Karpas-422 (cell line): ENCODE measurements at regions not wholly inside any gene's neighbourhood (a gene's known extent, or its start where the extent isn't known, plus 50 kb on each side); places are given as distances from the start of the nearest gene placed in this dataset.
"Not testable (repeated sequence)": the region's sequence is repeated elsewhere in the genome, so short reads cannot be mapped to it uniquely, and the experiment has no call there.

ENCODE experiments used
- DNase-seq: peaks from one replicate; pipeline ENCODE4 v3.0.0-alpha.2; 2015
- H2AFZ ChIP-seq: fragments of 200-600 bp; sonication (generic); 2 replicates; pipeline ENCODE4 v1.6.1; 2014; ENCODE audit warnings: antibody characterized with exemption, low read length, mixed read lengths
- H3K27ac ChIP-seq: fragments of 200-600 bp; sonication (generic); 2 replicates; pipeline ENCODE4 v1.5.1; 2014; ENCODE audit warnings: mild to moderate bottlenecking, low read length, moderate library complexity
- H3K27me3 ChIP-seq: fragments of 200-600 bp; sonication (generic); 2 replicates; pipeline ENCODE4 v1.6.1; 2014; ENCODE audit warnings: low read length, mixed read lengths
- H3K36me3 ChIP-seq: fragments of 200-600 bp; sonication (generic); 2 replicates; pipeline ENCODE4 v1.6.1; 2014; ENCODE audit warnings: low read length, mixed read lengths; ENCODE audit not compliant: insufficient read depth
- H3K4me1 ChIP-seq: fragments of 200-600 bp; sonication (generic); 2 replicates; pipeline ENCODE4 v1.6.1; 2014; ENCODE audit warnings: mild to moderate bottlenecking, low read length, mixed read lengths
- H3K4me2 ChIP-seq: fragments of 200-600 bp; sonication (generic); 2 replicates; pipeline ENCODE4 v1.6.1; 2014; ENCODE audit warnings: low read length, low read depth, mild to moderate bottlenecking; ENCODE audit not compliant: poor library complexity, severe bottlenecking
- H3K4me3 ChIP-seq: fragments of 200-600 bp; sonication (generic); 2 replicates; pipeline ENCODE4 v1.5.1; 2014; ENCODE audit warnings: mild to moderate bottlenecking, antibody characterized with exemption, low read length, mixed read lengths
- H3K79me2 ChIP-seq: fragments of 200-600 bp; sonication (generic); 2 replicates; pipeline ENCODE4 v1.6.1; 2014; ENCODE audit warnings: mild to moderate bottlenecking, low read length, mixed read lengths
- H3K9ac ChIP-seq: fragments of 200-600 bp; sonication (generic); 2 replicates; pipeline ENCODE4 v1.6.0; 2014; ENCODE audit warnings: low read length
- H3K9me2 ChIP-seq: fragments of 200-600 bp; sonication (generic), shearing (Covaris generic); replicated peaks from 2 replicates; pipeline ENCODE4 v1.6.0; 2014; ENCODE audit warnings: mild to moderate bottlenecking, low read length, moderate library complexity; ENCODE audit not compliant: insufficient read depth
- H3K9me3 ChIP-seq: fragments of 300-700, 200-600 bp; sonication (generic); 2 replicates; pipeline ENCODE4 v1.6.1; 2014; ENCODE audit warnings: low read length, mixed read lengths
- H4K20me1 ChIP-seq: fragments of 200-600 bp; sonication (generic); 2 replicates; pipeline ENCODE4 v1.6.1; 2014; ENCODE audit warnings: mild to moderate bottlenecking, antibody characterized with exemption, low read length, low read depth; ENCODE audit not compliant: insufficient read depth

DNA sequence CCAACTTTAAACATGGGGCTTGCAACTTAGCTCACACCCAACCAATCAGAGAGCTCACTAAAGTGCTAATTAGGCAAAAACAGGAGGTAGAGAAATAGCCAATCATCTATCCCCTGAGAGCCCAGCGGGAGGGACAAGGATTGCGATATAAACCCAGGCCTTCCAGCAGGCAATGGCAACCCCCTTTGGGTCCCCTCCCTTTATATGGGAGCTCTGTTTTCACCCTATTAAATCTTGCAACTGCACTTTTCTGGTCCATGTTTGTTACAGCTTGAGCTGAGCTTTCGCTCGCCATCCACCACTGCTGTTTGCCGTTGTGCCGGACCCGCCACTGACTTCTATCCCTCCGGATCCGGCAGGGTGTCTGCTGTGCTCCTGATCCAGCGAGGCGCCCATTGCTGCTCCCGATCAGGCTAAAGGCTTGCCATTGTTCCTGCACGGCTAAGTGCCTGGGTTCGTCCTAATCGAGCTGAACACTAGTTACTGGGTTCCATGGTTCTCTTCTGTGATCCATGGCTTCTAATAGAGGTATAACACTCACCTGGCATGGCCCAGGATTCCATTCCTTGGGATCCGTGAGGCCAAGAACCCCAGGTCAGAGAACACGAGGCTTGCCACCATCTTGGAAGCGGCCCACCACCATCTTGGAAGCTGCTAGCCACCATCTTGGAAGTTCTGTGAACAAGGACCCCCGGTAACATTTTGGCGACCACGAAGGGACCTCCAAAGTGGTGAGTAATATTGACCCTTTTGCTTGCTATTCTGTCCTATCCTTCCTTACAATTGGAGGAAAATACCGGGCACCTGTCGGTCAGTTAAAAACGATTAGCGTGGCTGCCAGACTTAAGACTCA, 161.3 kb upstream of the GCFC2 start:
- not testable (repeated sequence) for H3K27me3 ChIP-seq, H3K4me2 ChIP-seq, H3K79me2 ChIP-seq, H4K20me1 ChIP-seq, H3K27ac ChIP-seq, H3K4me1 ChIP-seq, DNase-seq, H3K4me3 ChIP-seq, H3K36me3 ChIP-seq, H3K9ac ChIP-seq, H2AFZ ChIP-seq, H3K9me3 ChIP-seq, H3K9me2 ChIP-seq

DNA sequence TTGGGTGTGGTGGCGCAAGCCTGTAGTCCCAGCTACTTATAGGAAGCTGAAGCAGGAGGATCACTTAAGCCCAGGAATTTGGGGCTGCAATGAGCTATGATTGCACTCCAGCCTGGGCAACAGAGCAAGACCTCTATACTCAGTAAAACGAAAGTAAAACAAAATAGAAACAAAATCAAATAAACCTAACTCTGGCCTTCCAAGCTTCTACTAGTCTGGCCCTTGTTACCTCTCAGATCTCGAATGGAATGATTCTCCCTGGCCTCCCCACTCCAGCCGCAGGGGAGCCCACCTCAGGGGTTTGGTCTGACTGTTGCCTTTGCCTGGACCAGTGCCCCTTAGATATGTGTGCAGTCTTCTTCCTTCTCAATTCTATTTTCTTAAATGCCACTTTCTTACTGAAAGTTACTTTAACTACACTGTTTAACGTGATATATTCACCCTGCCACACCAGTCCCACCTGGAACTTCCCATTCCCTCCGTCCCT, 160.0 kb upstream of the GCFC2 start:
- Histone ChIP-seq H4K20me1 (no peaks in the 10 kb centered on the region), H2AFZ (no peak overlapping the region), H3K4me3 (no peak overlapping the region), H3K27ac (no peak overlapping the region), H3K9me2 (no peaks in the 10 kb centered on the region), H3K27me3 (no peaks in the 10 kb centered on the region), H3K4me1 (no peaks in the 10 kb centered on the region), H3K9me3 (no peaks in the 10 kb centered on the region), H3K36me3 (no peaks in the 10 kb centered on the region), H3K79me2 (no peaks in the 10 kb centered on the region), H3K9ac (no peak overlapping the region), H3K4me2 (no peak overlapping the region)
- DNase-seq = no peak

DNA sequence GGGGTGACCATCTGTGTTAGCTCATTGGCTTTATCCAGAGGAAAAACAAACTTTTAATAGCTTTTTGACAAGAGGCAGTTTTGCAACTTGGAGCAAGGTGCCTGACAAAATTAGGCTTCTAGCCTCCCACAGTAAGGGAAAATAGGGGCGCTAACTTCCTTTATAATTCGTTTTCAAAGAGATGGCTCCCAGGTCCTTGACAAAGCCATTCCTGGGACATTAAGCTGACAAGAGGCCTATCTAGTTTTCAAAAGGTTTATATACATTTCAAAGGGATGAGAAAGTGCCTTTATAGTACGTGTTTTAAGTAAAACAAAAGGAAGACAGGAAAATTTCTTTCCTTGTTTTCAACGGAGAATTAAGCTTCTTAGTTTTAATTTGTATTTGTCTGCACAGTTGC, 159.4 kb upstream of the GCFC2 start:
- Histone ChIP-seq H3K4me2 (no peak overlapping the region), H3K27ac (no peak overlapping the region), H3K9me2 (no peaks in the 10 kb centered on the region), H3K9me3 (no peaks in the 10 kb centered on the region), H3K9ac (no peak overlapping the region), H3K4me3 (no peak overlapping the region), H3K36me3 (no peaks in the 10 kb centered on the region), H2AFZ (no peak overlapping the region), H3K4me1 (no peaks in the 10 kb centered on the region), H3K79me2 (no peaks in the 10 kb centered on the region), H4K20me1 (no peaks in the 10 kb centered on the region), H3K27me3 (no peaks in the 10 kb centered on the region)
- DNase-seq = no peak

DNA sequence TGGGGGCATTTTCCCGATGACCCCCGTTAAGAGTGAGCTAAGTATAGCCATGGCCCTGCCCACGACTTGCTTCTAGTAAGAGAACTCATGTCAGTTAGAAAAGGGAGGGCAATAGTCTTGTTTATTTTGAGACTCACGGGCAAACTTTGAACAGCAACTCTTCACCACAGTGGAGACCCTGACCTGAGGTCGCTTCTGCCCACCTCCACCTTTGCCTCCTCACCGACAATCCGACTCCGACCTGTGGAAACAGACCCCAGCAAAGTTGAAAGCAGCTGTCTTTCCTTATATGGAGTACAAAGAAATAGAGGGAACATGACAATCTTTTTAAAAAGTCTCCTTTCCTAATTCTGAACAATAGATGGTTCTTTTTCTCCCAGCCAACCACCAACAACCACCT, 155.0 kb upstream of the GCFC2 start:
- Histone ChIP-seq H3K9ac (no peak overlapping the region), H3K4me3 (no peak overlapping the region), H2AFZ (no peak overlapping the region), H3K79me2 (no peaks in the 10 kb centered on the region), H3K4me1 (no peaks in the 10 kb centered on the region), H3K4me2 (no peak overlapping the region), H4K20me1 (no peaks in the 10 kb centered on the region), H3K36me3 (no peaks in the 10 kb centered on the region), H3K27ac (no peak overlapping the region), H3K9me3 (no peaks in the 10 kb centered on the region), H3K9me2 (no peaks in the 10 kb centered on the region), H3K27me3 (no peaks in the 10 kb centered on the region)
- DNase-seq = no peak

DNA sequence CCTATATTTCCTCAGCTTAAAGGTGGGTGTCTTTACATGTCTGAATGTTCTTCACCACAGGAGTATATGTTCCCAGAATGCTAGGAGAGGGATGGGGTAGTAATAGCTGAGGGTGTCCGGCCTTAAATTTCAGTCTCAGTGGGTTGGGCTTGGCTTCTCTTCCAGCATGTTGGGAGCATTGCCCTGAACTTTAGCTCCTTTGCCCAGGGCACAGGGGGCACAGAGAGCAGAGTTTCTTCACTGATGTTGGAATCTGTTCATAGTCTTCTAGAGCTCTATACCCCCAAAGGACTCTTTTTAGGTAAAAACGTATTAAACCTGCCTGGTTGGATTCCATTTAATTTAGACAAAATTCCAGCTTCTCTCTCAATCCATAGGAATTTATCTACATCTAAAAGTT, 154.4 kb upstream of the GCFC2 start:
- no peaks in the 10 kb centered on the region for H3K9me2 ChIP-seq
- H3K9ac ChIP-seq = no peak overlapping the region
- H3K27me3 ChIP-seq = no peaks in the 10 kb centered on the region
- DNase-seq = no peak
- no peak overlapping the region for H3K27ac ChIP-seq
- no peak overlapping the region for H2AFZ ChIP-seq
- H3K36me3 ChIP-seq = no peaks in the 10 kb centered on the region
- H3K79me2 ChIP-seq = no peaks in the 10 kb centered on the region
- no peaks in the 10 kb centered on the region for H4K20me1 ChIP-seq
- no peak overlapping the region for H3K4me3 ChIP-seq
- H3K4me2 ChIP-seq = no peak overlapping the region
- no peaks in the 10 kb centered on the region for H3K9me3 ChIP-seq
- no peaks in the 10 kb centered on the region for H3K4me1 ChIP-seq

DNA sequence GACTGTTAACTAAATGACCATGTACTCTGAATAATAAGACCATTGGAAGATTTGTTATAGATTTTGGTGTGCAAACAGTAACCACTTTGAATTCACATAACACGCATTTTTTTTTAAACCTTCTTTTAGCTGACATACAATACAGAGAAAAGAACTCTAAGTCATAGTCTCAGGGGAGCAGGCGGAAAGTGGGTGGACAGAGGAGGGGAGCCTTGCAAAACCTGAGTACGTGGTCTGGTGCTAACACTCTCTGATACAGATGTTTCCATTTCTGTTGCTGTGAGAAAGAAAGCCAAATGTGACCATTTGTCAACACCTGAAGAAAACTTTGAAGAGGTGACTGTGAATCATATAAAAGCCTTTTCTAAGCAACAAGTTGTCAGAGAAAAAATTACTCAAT, 151.8 kb upstream of the GCFC2 start:
- H3K9me2 ChIP-seq = no peaks in the 10 kb centered on the region; the same call in 1 of the 2 replicates
- H4K20me1 ChIP-seq = no peaks in the 10 kb centered on the region
- no peaks in the 10 kb centered on the region for H3K27me3 ChIP-seq
- H3K9me3 ChIP-seq = no peaks in the 10 kb centered on the region
- DNase-seq = no peak
- H3K4me1 ChIP-seq = no peaks in the 10 kb centered on the region
- no peaks in the 10 kb centered on the region for H3K79me2 ChIP-seq
- H3K27ac ChIP-seq = no peak overlapping the region
- H3K4me3 ChIP-seq = no peak overlapping the region
- no peak overlapping the region for H2AFZ ChIP-seq
- H3K4me2 ChIP-seq = no peak overlapping the region
- H3K36me3 ChIP-seq = no peaks in the 10 kb centered on the region
- no peak overlapping the region for H3K9ac ChIP-seq

DNA sequence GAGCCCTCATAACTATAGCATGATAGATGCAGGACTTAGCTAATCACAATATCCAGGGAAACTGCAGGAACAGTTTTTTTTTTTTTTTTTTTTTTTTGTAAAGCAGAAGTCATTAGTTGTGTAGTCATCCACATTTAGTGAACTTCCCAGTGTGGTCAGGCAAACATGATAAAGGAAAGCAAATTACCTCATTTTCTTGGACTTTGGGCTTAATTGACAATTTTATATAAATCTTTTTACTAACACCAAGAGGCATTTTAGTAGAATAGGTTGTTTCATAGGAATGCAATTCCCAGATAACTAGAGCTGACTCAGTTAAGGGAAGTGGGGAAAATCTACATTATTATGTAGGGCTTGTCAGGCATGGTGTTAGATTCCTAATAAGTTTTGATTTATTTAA, 142.7 kb upstream of the GCFC2 start:
- H3K4me1 ChIP-seq = no peaks in the 10 kb centered on the region
- no peak for DNase-seq

DNA sequence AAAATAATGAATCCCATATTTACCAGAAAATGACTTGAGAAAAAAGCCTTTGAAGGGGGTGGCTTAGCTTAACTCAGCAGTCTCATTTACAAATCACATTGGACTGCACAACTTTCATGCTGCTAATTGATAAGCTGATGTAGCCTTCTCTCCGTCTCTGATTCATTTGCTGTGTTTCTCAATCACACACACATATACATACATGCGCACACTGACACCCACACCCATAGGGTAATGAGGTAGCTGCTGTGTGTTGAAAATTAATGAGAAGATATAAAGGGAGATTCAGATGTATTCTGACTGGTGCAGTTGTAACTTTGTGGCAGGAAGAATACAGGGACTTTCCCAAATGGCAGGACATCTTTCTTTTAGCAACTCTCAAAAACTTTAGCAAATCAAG, 141.9 kb upstream of the GCFC2 start:
- no peak overlapping the region for H2AFZ ChIP-seq
- no peaks in the 10 kb centered on the region for H3K4me1 ChIP-seq
- H3K79me2 ChIP-seq = no peaks in the 10 kb centered on the region
- H4K20me1 ChIP-seq = no peaks in the 10 kb centered on the region
- H3K27me3 ChIP-seq = 0 out of 2 replicates have a peak, but pooled peaks cover 2% of the 10 kb centered on the region
- no peak overlapping the region for H3K4me2 ChIP-seq
- no peaks in the 10 kb centered on the region for H3K36me3 ChIP-seq
- no peak overlapping the region for H3K27ac ChIP-seq
- no peak overlapping the region for H3K9ac ChIP-seq
- no peak overlapping the region for H3K4me3 ChIP-seq
- no peak for DNase-seq
- no peaks in the 10 kb centered on the region; the same call in 1 of the 2 replicates for H3K9me3 ChIP-seq
- H3K9me2 ChIP-seq = no peaks in the 10 kb centered on the region

More for the DNA sequence above, 142.7 kb upstream of the GCFC2 start:
- Histone ChIP-seq H3K4me2 (no peak overlapping the region), H3K9me2 (no peaks in the 10 kb centered on the region), H3K36me3 (no peaks in the 10 kb centered on the region), H2AFZ (no peak overlapping the region), H3K9me3 (no peaks in the 10 kb centered on the region; the same call in 1 of the 2 replicates), H4K20me1 (no peaks in the 10 kb centered on the region), H3K4me3 (no peak overlapping the region), H3K27ac (no peak overlapping the region), H3K79me2 (no peaks in the 10 kb centered on the region), H3K9ac (no peak overlapping the region), H3K27me3 (0 out of 2 replicates have a peak, but pooled peaks cover 2% of the 10 kb centered on the region)
